Stomach (tissue), 8 donors: ENCODE measurements at regions not wholly inside any gene's neighbourhood (a gene's known extent, or its start where the extent isn't known, plus 50 kb on each side); places are given as distances from the start of the nearest gene placed in this dataset.
"Not testable (repeated sequence)": the region's sequence is repeated elsewhere in the genome, so short reads cannot be mapped to it uniquely, and the experiment has no call there.

Experiments used
- DNase-seq, 2 donors: peaks; one replicate each; pipeline versions ENCODE4 v3.0.0 to v3.0.0-alpha.2; 2013 to 2019
- H3K27ac ChIP-seq, 5 donors: fragments of 200-600 bp in 4 of 5; sonication (generic) in 4 of 5; one replicate each; pipeline ENCODE4 v1.5.1; 2013 to 2019; ENCODE audit warnings: mild to moderate bottlenecking in 1 of 5, moderate library complexity in 1 of 5
- H3K27me3 ChIP-seq, 3 donors: fragments of 200-600 bp; sonication (generic); one replicate each; pipeline ENCODE4 v1.5.1; 2017 to 2019; ENCODE audit warnings: mixed run types in 1 of 3
- H3K36me3 ChIP-seq, 4 donors: fragments of 200-600 bp; sonication (generic); 1 replicate in 3 of 4; 2 replicates in 1 of 4; pipeline ENCODE4 v1.5.1; 2016 to 2019
- H3K4me1 ChIP-seq, 4 donors: fragments of 200-600 bp; sonication (generic); one replicate each; pipeline ENCODE4 v1.5.1; 2016 to 2019
- H3K4me3 ChIP-seq, 4 donors: fragments of 200-600 bp; sonication (generic) in 3 of 4; one replicate each; pipeline ENCODE4 v1.5.1; 2016 to 2019; ENCODE audit warnings: mild to moderate bottlenecking in 1 of 4
- H3K9me3 ChIP-seq, 4 donors: fragments of 200-600 bp; sonication (generic); one replicate each; pipeline ENCODE4 v1.5.1; 2016 to 2019
- EP300 ChIP-seq: sonication (generic); formaldehyde crosslinking; IDR thresholded peaks from one replicate; pipeline ENCODE4 v1.6.1; 2017; ENCODE audit warnings: antibody characterized with exemption
- POLR2A ChIP-seq, 4 donors: fragments of 450-650 bp; IDR thresholded peaks; one replicate each; pipeline ENCODE4 v1.6.1; 2016; ENCODE audit warnings: antibody characterized with exemption in 4 of 4, control low read depth in 2 of 4, mild to moderate bottlenecking in 1 of 4, moderate library complexity in 1 of 4
- POLR2AphosphoS5 ChIP-seq, 3 donors: sonication (generic); formaldehyde crosslinking; IDR thresholded peaks; one replicate each; pipeline ENCODE4 v1.6.1; 2016; ENCODE audit warnings: antibody characterized with exemption in 3 of 3
- WGBS, 5 donors: extraction: QIAGEN DNeasy Blood & Tissue Kit in 3 of 5; methylation state at CpG; one replicate each; pipeline versions ENCODE4 v1.1.5 to v1.1.7; 2013 to 2018; 5-methylcytosine and 5-hydroxymethylcytosine counted together
- intact Hi-C: fragments of 100-400 bp; cut with DNase I; formaldehyde crosslinking; loops from one replicate; pipeline ENCODE4 v1.15.1; 2023; ENCODE audit warnings: low total_unique reads
- TF ChIP-seq, protein P1 (sequence below), 7 experiments: fragments of 450-650 bp in 4 of 7; fragments of 200-600 bp in 3 of 7; sonication (generic) in 3 of 7; IDR thresholded peaks; one replicate each; pipeline ENCODE4 v1.5.1; 2016 to 2019; ENCODE audit warnings: antibody characterized with exemption in 7 of 7, control low read depth in 2 of 7, mild to moderate bottlenecking in 1 of 7
- donor health status: healthy with polysubstance abuse.
- donor health status: Bipolar disorder and iron deficiency.
- donor health status: healthy.

DNA sequence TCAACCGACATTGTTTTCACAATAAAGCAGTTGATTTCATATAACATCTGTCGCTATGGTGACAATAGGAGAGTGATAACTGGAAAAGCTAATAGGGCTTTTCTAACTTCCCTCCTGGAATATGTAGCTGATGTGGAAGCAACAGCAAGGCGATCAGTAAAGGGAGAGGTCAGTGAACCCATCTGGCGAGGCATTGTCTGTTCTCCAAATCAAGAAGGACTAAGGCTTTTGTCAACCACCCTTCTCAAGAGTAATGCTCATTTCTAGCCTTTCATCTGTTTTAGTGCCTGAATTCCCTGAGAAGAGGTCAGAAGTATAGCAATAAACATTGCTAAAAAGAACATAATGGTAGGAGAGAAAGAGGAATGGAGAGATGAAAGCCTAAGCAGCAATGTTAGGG is 201.3 kb downstream of the AKAP7 start:
- intact Hi-C loops = no loop called here
- Histone ChIP-seq H3K9me3 (no peaks in the 10 kb centered on the region), H3K36me3 (no peaks in the 10 kb centered on the region), H3K4me3 (no peak overlapping the region), H3K4me1 (peaks cover 0 to 7% (median 0%) of the 10 kb centered on the region in 4 donors), H3K27me3 (no peaks in the 10 kb centered on the region), H3K27ac (no peak overlapping the region)
- TF ChIP-seq POLR2AphosphoS5 (IDR thresholded peaks at IDR 0.05) = no peak
- no peak for TF ChIP-seq EP300
- TF ChIP-seq POLR2A (IDR thresholded peaks at IDR 0.05) = no peak
- TF ChIP-seq, protein P1, sequence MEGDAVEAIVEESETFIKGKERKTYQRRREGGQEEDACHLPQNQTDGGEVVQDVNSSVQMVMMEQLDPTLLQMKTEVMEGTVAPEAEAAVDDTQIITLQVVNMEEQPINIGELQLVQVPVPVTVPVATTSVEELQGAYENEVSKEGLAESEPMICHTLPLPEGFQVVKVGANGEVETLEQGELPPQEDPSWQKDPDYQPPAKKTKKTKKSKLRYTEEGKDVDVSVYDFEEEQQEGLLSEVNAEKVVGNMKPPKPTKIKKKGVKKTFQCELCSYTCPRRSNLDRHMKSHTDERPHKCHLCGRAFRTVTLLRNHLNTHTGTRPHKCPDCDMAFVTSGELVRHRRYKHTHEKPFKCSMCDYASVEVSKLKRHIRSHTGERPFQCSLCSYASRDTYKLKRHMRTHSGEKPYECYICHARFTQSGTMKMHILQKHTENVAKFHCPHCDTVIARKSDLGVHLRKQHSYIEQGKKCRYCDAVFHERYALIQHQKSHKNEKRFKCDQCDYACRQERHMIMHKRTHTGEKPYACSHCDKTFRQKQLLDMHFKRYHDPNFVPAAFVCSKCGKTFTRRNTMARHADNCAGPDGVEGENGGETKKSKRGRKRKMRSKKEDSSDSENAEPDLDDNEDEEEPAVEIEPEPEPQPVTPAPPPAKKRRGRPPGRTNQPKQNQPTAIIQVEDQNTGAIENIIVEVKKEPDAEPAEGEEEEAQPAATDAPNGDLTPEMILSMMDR (IDR thresholded peaks at IDR 0.05) = no peak
- WGBS, 5 donors = 77 to 92% (median 91%) methylated on average over 4 of the region's 4 CpGs
- DNase-seq = no peak

DNA sequence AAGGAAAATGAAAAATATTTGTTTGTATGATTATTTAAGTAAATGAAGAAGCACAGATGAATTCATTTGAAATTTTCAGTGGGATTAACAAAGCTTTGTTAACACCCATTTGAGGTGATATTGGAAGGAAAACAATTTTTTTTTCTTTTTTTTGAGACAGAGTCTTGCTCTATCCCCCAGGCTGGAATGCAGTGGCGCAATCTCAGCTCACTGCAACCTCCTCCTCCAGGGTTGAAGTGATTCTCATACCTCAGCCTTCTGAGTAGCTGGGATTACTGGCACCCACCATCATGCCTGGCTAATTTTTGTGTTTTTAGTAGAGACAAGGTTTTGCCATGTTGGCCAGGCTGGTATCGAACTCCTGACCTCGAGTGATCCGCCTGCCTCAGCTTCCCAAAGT is 211.6 kb downstream of the AKAP7 start:
- H3K4me1 ChIP-seq, H3K36me3 ChIP-seq: not testable (repeated sequence)
- WGBS, 5 donors = 83 to 94% (median 93%) methylated on average over 4 of the region's 4 CpGs

DNA sequence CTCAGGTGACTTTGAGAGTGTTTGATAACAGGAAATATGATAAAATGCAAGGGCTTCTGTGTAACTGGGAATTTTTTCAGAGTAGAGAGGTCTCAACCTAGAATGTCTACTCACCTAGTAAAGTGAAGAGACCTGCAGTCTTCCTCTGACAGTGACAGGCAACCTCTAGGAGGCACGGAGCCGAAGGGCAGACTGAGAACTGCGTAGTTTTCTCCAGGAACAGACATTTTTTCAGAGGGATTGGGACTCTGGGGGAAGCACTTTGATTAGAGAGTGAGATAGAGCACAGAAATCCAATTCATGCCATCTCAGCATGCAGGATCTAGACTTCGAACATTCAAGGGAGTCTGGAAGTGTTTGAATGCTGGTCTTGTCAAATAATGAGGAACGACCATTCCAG is 213.3 kb downstream of the AKAP7 start:
- DNase-seq = no peak
- H3K36me3 ChIP-seq = no peaks in the 10 kb centered on the region
- TF ChIP-seq, protein P1 (IDR thresholded peaks at IDR 0.05) = no peak
- TF ChIP-seq EP300 = no peak
- TF ChIP-seq POLR2AphosphoS5 (IDR thresholded peaks at IDR 0.05) = no peak
- TF ChIP-seq POLR2A (IDR thresholded peaks at IDR 0.05) = no peak
- no peaks in the 10 kb centered on the region for H3K9me3 ChIP-seq
- H3K27me3 ChIP-seq = no peaks in the 10 kb centered on the region
- 60 to 74% (median 70%) methylated on average over 5 of the region's 5 CpGs for WGBS, 5 donors
- H3K4me3 ChIP-seq = no peak overlapping the region
- intact Hi-C loops = no loop called here
- H3K4me1 ChIP-seq = no peaks in the 10 kb centered on the region
- no peak overlapping the region for H3K27ac ChIP-seq

More for the DNA sequence above, 211.6 kb downstream of the AKAP7 start:
- H3K9me3 ChIP-seq, H3K27me3 ChIP-seq, DNase-seq, H3K27ac ChIP-seq, intact Hi-C loops, H3K4me3 ChIP-seq: not testable (repeated sequence)

DNA sequence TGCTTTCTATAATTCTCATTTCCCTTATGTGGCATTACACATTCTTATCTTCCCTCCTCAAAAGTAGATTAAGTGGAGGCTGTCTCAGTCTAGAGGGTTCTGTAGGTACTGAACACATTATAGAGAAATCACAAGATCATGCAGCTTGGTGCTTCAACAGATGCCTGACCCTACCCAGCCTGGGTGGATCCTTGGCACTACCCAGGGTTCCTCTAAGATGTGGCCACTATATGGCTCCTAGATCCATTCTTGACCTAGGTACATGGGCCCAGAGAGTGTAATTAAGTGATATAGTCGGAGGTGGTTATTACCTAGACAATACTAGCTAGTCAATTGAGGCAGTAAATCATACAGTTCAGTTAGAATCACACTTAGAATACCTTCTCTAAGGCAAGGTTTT is 213.9 kb downstream of the AKAP7 start:
- no peaks in the 10 kb centered on the region for H3K27me3 ChIP-seq
- no peak for TF ChIP-seq POLR2AphosphoS5 (IDR thresholded peaks at IDR 0.05)
- TF ChIP-seq EP300 = no peak
- TF ChIP-seq, protein P1 (IDR thresholded peaks at IDR 0.05) = no peak
- no peak for TF ChIP-seq POLR2A (IDR thresholded peaks at IDR 0.05)
- no peaks in the 10 kb centered on the region for H3K4me1 ChIP-seq
- 37 to 94% (median 90%) methylated on average over 1 of the region's 1 CpG for WGBS, 5 donors
- no peaks in the 10 kb centered on the region for H3K9me3 ChIP-seq
- H3K4me3 ChIP-seq = no peak overlapping the region
- H3K36me3 ChIP-seq = no peaks in the 10 kb centered on the region
- DNase-seq = no peak
- intact Hi-C loops = no loop called here
- no peak overlapping the region for H3K27ac ChIP-seq

DNA sequence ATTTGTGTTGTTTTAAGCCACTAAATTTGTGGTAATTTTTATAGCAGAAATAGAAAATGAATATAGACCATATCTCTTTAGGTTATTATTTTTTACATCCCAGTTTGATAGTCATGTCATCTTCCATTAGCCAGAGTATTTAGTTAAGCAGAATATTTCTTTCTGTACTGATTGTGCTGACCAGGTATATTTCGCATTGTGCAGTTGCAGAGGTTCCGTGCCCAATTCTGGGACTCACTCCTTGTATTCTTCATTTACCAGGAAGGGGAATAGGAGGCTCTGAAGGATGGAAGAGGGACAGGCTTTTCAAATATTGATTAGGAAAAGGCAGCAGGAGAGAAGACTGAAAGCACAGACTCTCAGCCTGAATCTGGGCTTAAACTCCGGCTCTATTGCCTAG is 217.8 kb downstream of the AKAP7 start:
- Histone ChIP-seq H3K4me3 (no peak overlapping the region), H3K4me1 (no peaks in the 10 kb centered on the region), H3K27ac (no peak overlapping the region), H3K27me3 (no peaks in the 10 kb centered on the region), H3K36me3 (no peaks in the 10 kb centered on the region), H3K9me3 (no peaks in the 10 kb centered on the region)
- TF ChIP-seq, protein P1 (IDR thresholded peaks at IDR 0.05) = no peak
- TF ChIP-seq POLR2A (IDR thresholded peaks at IDR 0.05) (no peak), EP300 (no peak), POLR2AphosphoS5 (IDR thresholded peaks at IDR 0.05) (no peak)
- 93 to 99% (median 99%) methylated on average over 3 of the region's 3 CpGs for WGBS, 5 donors
- intact Hi-C loops = no loop called here
- no peak for DNase-seq
